HEK293 (cell line): ENCODE measurements at regions not wholly inside any gene's neighbourhood (a gene's known extent, or its start where the extent isn't known, plus 50 kb on each side); places are given as distances from the start of the nearest gene placed in this dataset.

ENCODE experiments used
- CTCF ChIA-PET: fragments of 350-600 bp; formaldehyde crosslinking; extraction: SDS; loops from one replicate; lab custom pipeline; 2021; ENCODE audit warnings: antibody characterized with exemption; lab: Yijun Ruan, JAX
- POLR2A ChIA-PET: fragments of 300-600 bp; formaldehyde crosslinking; extraction: SDS; loops from one replicate; lab custom pipeline; 2020; ENCODE audit warnings: antibody characterized with exemption, inconsistent platforms; lab: Yijun Ruan, JAX
- H3K27ac ChIP-seq: fragments of 200-500 bp; sonication (Bioruptor generic); 2 replicates; pipeline ENCODE4 v1.5.1; 2014; ENCODE audit warnings: low read depth, low read length, control low read depth, inconsistent platforms; ENCODE audit errors: extremely low read depth
- H3K36me3 ChIP-seq, 2 experiments: fragments of 200-500 bp in 1 of 2; sonication (Bioruptor generic) in 1 of 2; 1 replicate in 1 of 2; 2 replicates in 1 of 2; pipeline ENCODE4 v1.5.1; 2014 to 2017; ENCODE audit warnings: inconsistent platforms in 2 of 2, low read length in 2 of 2; ENCODE audit not compliant: control insufficient read depth in 2 of 2, insufficient read depth in 1 of 2
- H3K4me1 ChIP-seq: fragments of 200-500 bp; sonication (Bioruptor generic); 2 replicates; pipeline ENCODE4 v1.5.1; 2014; ENCODE audit warnings: mild to moderate bottlenecking, low read length, inconsistent platforms; ENCODE audit not compliant: control insufficient read depth, insufficient read depth
- H3K4me3 ChIP-seq: 2 replicates; pipeline ENCODE4 v1.5.1; 2011; ENCODE audit warnings: low read depth, mild to moderate bottlenecking, control low read depth, low read length, moderate library complexity
- H3K9me3 ChIP-seq: fragments of 200-500 bp; sonication (Bioruptor generic); 2 replicates; pipeline ENCODE4 v1.5.1; 2014; ENCODE audit warnings: low read depth, low read length, inconsistent platforms; ENCODE audit not compliant: control insufficient read depth, insufficient read depth
- CTCF ChIP-seq: fragments of 450-650 bp; formaldehyde crosslinking; IDR thresholded peaks from 2 replicates; pipeline ENCODE4 v1.5.1; 2016; ENCODE audit warnings: missing biosample characterization, missing genetic modification characterization
- FEZF1 ChIP-seq: fragments of 450-650 bp; formaldehyde crosslinking; IDR thresholded peaks from 2 replicates; pipeline ENCODE4 v1.5.1; 2016; ENCODE audit warnings: missing biosample characterization, missing genetic modification characterization
- GLI4 ChIP-seq: fragments of 450-650 bp; formaldehyde crosslinking; IDR thresholded peaks from 2 replicates; pipeline ENCODE4 v1.5.1; 2016; ENCODE audit warnings: missing biosample characterization, missing genetic modification characterization
- KLF16 ChIP-seq: fragments of 450-650 bp; formaldehyde crosslinking; IDR thresholded peaks from 2 replicates; pipeline ENCODE4 v1.5.1; 2017; ENCODE audit warnings: missing biosample characterization, missing genetic modification characterization
- OVOL3 ChIP-seq: fragments of 450-650 bp; formaldehyde crosslinking; IDR thresholded peaks from 2 replicates; pipeline ENCODE4 v1.5.1; 2016; ENCODE audit warnings: missing biosample characterization, missing genetic modification characterization
- PRDM6 ChIP-seq: fragments of 450-650 bp; formaldehyde crosslinking; IDR thresholded peaks from 2 replicates; pipeline ENCODE4 v1.5.1; 2017; ENCODE audit warnings: missing biosample characterization, missing genetic modification characterization
- WT1 ChIP-seq: fragments of 450-650 bp; formaldehyde crosslinking; IDR thresholded peaks from 2 replicates; pipeline ENCODE4 v1.5.1; 2016; ENCODE audit warnings: missing biosample characterization, missing genetic modification characterization
- YY1 ChIP-seq: fragments of 450-650 bp; formaldehyde crosslinking; IDR thresholded peaks from 2 replicates; pipeline ENCODE4 v1.5.1; 2018; ENCODE audit warnings: missing biosample characterization, missing genetic modification characterization
- ZBTB6 ChIP-seq: fragments of 450-650 bp; formaldehyde crosslinking; IDR thresholded peaks from 2 replicates; pipeline ENCODE4 v1.5.1; 2017; ENCODE audit warnings: missing biosample characterization, missing genetic modification characterization
- ZNF114 ChIP-seq: fragments of 450-650 bp; formaldehyde crosslinking; IDR thresholded peaks from 2 replicates; pipeline ENCODE4 v1.5.0; 2017; ENCODE audit warnings: missing biosample characterization, missing genetic modification characterization
- ZNF121 ChIP-seq: fragments of 450-650 bp; formaldehyde crosslinking; IDR thresholded peaks from 2 replicates; pipeline ENCODE4 v1.5.1; 2016; ENCODE audit warnings: missing biosample characterization, missing genetic modification characterization
- ZNF211 ChIP-seq: fragments of 450-650 bp; formaldehyde crosslinking; IDR thresholded peaks from 2 replicates; pipeline ENCODE4 v1.5.1; 2016; ENCODE audit warnings: low read depth, missing biosample characterization, missing genetic modification characterization
- ZNF214 ChIP-seq: fragments of 450-650 bp; formaldehyde crosslinking; IDR thresholded peaks from 2 replicates; pipeline ENCODE4 v1.5.1; 2017; ENCODE audit warnings: missing biosample characterization, mild to moderate bottlenecking, missing genetic modification characterization, borderline replicate concordance
- ZNF221 ChIP-seq: fragments of 450-650 bp; formaldehyde crosslinking; IDR thresholded peaks from 2 replicates; pipeline ENCODE4 v1.5.1; 2017; ENCODE audit warnings: missing biosample characterization, missing genetic modification characterization, borderline replicate concordance
- ZNF239 ChIP-seq: fragments of 450-650 bp; formaldehyde crosslinking; IDR thresholded peaks from 2 replicates; pipeline ENCODE4 v1.5.1; 2016; ENCODE audit warnings: missing biosample characterization, missing genetic modification characterization
- ZNF26 ChIP-seq: fragments of 450-650 bp; formaldehyde crosslinking; IDR thresholded peaks from 2 replicates; pipeline ENCODE4 v1.5.1; 2016; ENCODE audit warnings: missing biosample characterization, missing genetic modification characterization
- ZNF266 ChIP-seq: fragments of 450-650 bp; formaldehyde crosslinking; IDR thresholded peaks from 2 replicates; pipeline ENCODE4 v1.5.1; 2016; ENCODE audit warnings: missing biosample characterization, missing genetic modification characterization, low read depth
- ZNF274 ChIP-seq, 2 experiments: fragments of 200-500 bp in 1 of 2; fragments of 450-650 bp in 1 of 2; sonication (Bioruptor generic) in 1 of 2; formaldehyde crosslinking in 1 of 2; IDR thresholded peaks; 2 replicates each; pipeline versions ENCODE4 v1.5.1 to v1.6.1; 2014 to 2016; ENCODE audit warnings: borderline replicate concordance in 1 of 2, inconsistent platforms in 1 of 2, low read length in 1 of 2, missing biosample characterization in 1 of 2, missing genetic modification characterization in 1 of 2
- ZNF37A ChIP-seq: fragments of 450-650 bp; IDR thresholded peaks from 2 replicates; pipeline ENCODE4 v1.5.1; 2018; ENCODE audit warnings: missing biosample characterization, missing genetic modification characterization
- ZNF404 ChIP-seq: fragments of 450-650 bp; formaldehyde crosslinking; IDR thresholded peaks from 2 replicates; pipeline ENCODE4 v1.5.1; 2017; ENCODE audit warnings: missing biosample characterization, missing genetic modification characterization
- ZNF416 ChIP-seq: fragments of 450-650 bp; formaldehyde crosslinking; IDR thresholded peaks from 2 replicates; pipeline ENCODE4 v1.5.1; 2016; ENCODE audit warnings: missing biosample characterization, missing genetic modification characterization
- ZNF548 ChIP-seq: fragments of 450-650 bp; formaldehyde crosslinking; IDR thresholded peaks from 2 replicates; pipeline ENCODE4 v1.5.1; 2016; ENCODE audit warnings: missing biosample characterization, missing genetic modification characterization
- ZNF560 ChIP-seq: fragments of 450-650 bp; formaldehyde crosslinking; IDR thresholded peaks from 2 replicates; pipeline ENCODE4 v1.5.1; 2017; ENCODE audit warnings: missing biosample characterization, missing genetic modification characterization, borderline replicate concordance
- ZNF654 ChIP-seq: fragments of 450-650 bp; formaldehyde crosslinking; IDR thresholded peaks from 2 replicates; pipeline ENCODE4 v1.5.1; 2016; ENCODE audit warnings: low read depth, missing biosample characterization, missing genetic modification characterization
- TF ChIP-seq, protein P1 (sequence below): fragments of 450-650 bp; formaldehyde crosslinking; IDR thresholded peaks from 2 replicates; pipeline ENCODE4 v1.5.1; 2016; ENCODE audit warnings: missing biosample characterization, missing genetic modification characterization

GRCh38 chr3:117912352-117912751, 1122.3 kb downstream of the IGSF11 start:
- POLR2A ChIA-PET, result no interaction called here
- H3K36me3 ChIP-seq, result no peaks in the 10 kb centered on the region
- no peak overlapping the region for H3K27ac ChIP-seq
- TF ChIP-seq ZNF221 (no peak), ZNF211 (no peak), ZNF214 (tag by site-specific recombination) (no peak), ZBTB6 (tag by site-specific recombination) (no peak), ZNF114 (tag by site-specific recombination) (no peak)
- H3K9me3 ChIP-seq, result no peaks in the 10 kb centered on the region
- CTCF ChIA-PET, result no interaction called here
- H3K4me1 ChIP-seq, result no peaks in the 10 kb centered on the region
- H3K4me3 ChIP-seq, result no peak overlapping the region

- Histone ChIP-seq H3K27ac (no peak overlapping the region), H3K36me3 (no peaks in the 10 kb centered on the region), H3K9me3 (no peaks in the 10 kb centered on the region), H3K4me1 (no peaks in the 10 kb centered on the region)
- POLR2A ChIA-PET, result no interaction called here
- CTCF ChIA-PET, result no interaction called here
- no peak for TF ChIP-seq FEZF1 (tag by site-specific recombination)
- TF ChIP-seq ZNF560, result no peak
- TF ChIP-seq WT1 (tag by site-specific recombination), result no peak
- no peak for TF ChIP-seq ZNF37A
- no peak for TF ChIP-seq ZNF274 (IDR thresholded peaks at IDR 0.05; ENCODE audit: low read length)
- TF ChIP-seq ZNF274 (tag by site-specific recombination; IDR thresholded peaks at IDR 0.05; ENCODE audit: borderline replicate concordance), result no peak
- TF ChIP-seq, protein P1, sequence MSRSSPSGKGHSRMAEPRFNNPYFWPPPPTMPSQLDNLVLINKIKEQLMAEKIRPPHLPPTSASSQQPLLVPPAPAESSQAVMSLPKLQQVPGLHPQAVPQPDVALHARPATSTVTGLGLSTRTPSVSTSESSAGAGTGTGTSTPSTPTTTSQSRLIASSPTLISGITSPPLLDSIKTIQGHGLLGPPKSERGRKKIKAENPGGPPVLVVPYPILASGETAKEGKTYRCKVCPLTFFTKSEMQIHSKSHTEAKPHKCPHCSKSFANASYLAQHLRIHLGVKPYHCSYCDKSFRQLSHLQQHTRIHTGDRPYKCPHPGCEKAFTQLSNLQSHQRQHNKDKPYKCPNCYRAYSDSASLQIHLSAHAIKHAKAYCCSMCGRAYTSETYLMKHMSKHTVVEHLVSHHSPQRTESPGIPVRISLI (tag by site-specific recombination), result no peak
- TF ChIP-seq ZNF26 (tag by site-specific recombination), result no peak
- TF ChIP-seq ZNF404 (tag by site-specific recombination), result no peak
- TF ChIP-seq OVOL3 (tag by site-specific recombination), result no peak
- TF ChIP-seq PRDM6 (tag by site-specific recombination), result no peak
- TF ChIP-seq ZNF121 (tag by site-specific recombination), result no peak
- TF ChIP-seq CTCF (tag by site-specific recombination), result no peak
- TF ChIP-seq ZNF416, result no peak
- no peak for TF ChIP-seq KLF16 (tag by site-specific recombination)
- no peak for TF ChIP-seq ZNF239 (tag by site-specific recombination)
- TF ChIP-seq ZNF548 (tag by site-specific recombination), result no peak
- TF ChIP-seq ZNF266 (tag by site-specific recombination), result no peak
- no peak for TF ChIP-seq GLI4 (tag by site-specific recombination)
- no peak for TF ChIP-seq ZNF654 (tag by site-specific recombination)
- no peak for TF ChIP-seq YY1 (tag by site-specific recombination)
- TF ChIP-seq, all 188 proteins: peak for 0
- no peak overlapping the region for H3K4me3 ChIP-seq
Measured at GRCh38 chr3:117914540-117915100, 1120.0 kb downstream of the IGSF11 start.
